NCI-H526 treated with DMSO at 0.1 percent for 48 hours (cell line): ENCODE measurements at regions not wholly inside any gene's neighbourhood (a gene's known extent, or its start where the extent isn't known, plus 50 kb on each side); places are given as distances from the start of the nearest gene placed in this dataset.
A peak's percentile ranks its signal among the peaks of the same experiment; 100 is the strongest.

Experiments
- DNase-seq: peaks from one replicate; lab custom pipeline; 2025; lab: John Stamatoyannopoulos, UW

- DNase-seq: no peak
These were observed 222.1 kb downstream of the SOX9 start for GRCh38 chr17:72342627-72343527.

GRCh38 chr17:72343911-72344310, 223.1 kb downstream of the SOX9 start:
- DNase-seq: no peak

GRCh38 chr17:72344613-72345012, 223.8 kb downstream of the SOX9 start:
- DNase-seq: no peak

GRCh38 chr17:72345088-72345487, 224.3 kb downstream of the SOX9 start:
- DNase-seq: no peak

- no peak for DNase-seq
These were observed 224.7 kb downstream of the SOX9 start for GRCh38 chr17:72345536-72345935.

- DNase-seq: no peak
These were observed 225.5 kb downstream of the SOX9 start for GRCh38 chr17:72346306-72346705.

- DNase-seq: no peak
These were observed 228.2 kb downstream of the SOX9 start for GRCh38 chr17:72349011-72349410.

- peak; percentile 43 for DNase-seq
These were observed 228.7 kb downstream of the SOX9 start for GRCh38 chr17:72349491-72349995.

- DNase-seq: no peak
These were observed 229.3 kb downstream of the SOX9 start for GRCh38 chr17:72350073-72350472.

GRCh38 chr17:72351365-72351764, 230.5 kb downstream of the SOX9 start:
- DNase-seq: no peak

- DNase-seq: peak; percentile 74
These were observed 231.1 kb downstream of the SOX9 start for GRCh38 chr17:72351884-72352346.

GRCh38 chr17:72353502-72353901, 232.7 kb downstream of the SOX9 start:
- peak; percentile 90 for DNase-seq

- no peak for DNase-seq
These were observed 233.3 kb downstream of the SOX9 start for GRCh38 chr17:72354071-72354470.

GRCh38 chr17:72357764-72358365, 237.0 kb downstream of the SOX9 start:
- DNase-seq: no peak

- no peak for DNase-seq
These were observed 237.6 kb downstream of the SOX9 start for GRCh38 chr17:72358465-72358864.

GRCh38 chr17:72359274-72359673, 238.5 kb downstream of the SOX9 start:
- DNase-seq: no peak

GRCh38 chr17:72359811-72360210, 239.0 kb downstream of the SOX9 start:
- no peak for DNase-seq

GRCh38 chr17:72360386-72360940, 239.6 kb downstream of the SOX9 start:
- no peak for DNase-seq

GRCh38 chr17:72361892-72362291, 241.1 kb downstream of the SOX9 start:
- no peak for DNase-seq

- no peak for DNase-seq
These were observed 241.7 kb downstream of the SOX9 start for GRCh38 chr17:72362376-72363088.

- DNase-seq: no peak
These were observed 242.3 kb downstream of the SOX9 start for GRCh38 chr17:72363089-72363610.

GRCh38 chr17:72365857-72366414, 245.1 kb downstream of the SOX9 start:
- DNase-seq: no peak
